Trophoblast cell (in vitro differentiated cells and primary cell): ENCODE measurements at regions not wholly inside any gene's neighbourhood (a gene's known extent, or its start where the extent isn't known, plus 50 kb on each side); places are given as distances from the start of the nearest gene placed in this dataset.

Experiments used
- DNase-seq, 2 donors: peaks; one replicate each; pipeline ENCODE4 v3.0.0-alpha.2; 2016
- H2AFZ ChIP-seq: 2 replicates; pipeline ENCODE4 v1.6.1; 2013; ENCODE audit warnings: low read length, moderate library complexity, mild to moderate bottlenecking; ENCODE audit not compliant: insufficient read depth, poor library complexity
- H2AK5ac ChIP-seq: 2 replicates; pipeline ENCODE4 v1.6.1; 2013; ENCODE audit warnings: mild to moderate bottlenecking, low read length
- H2BK120ac ChIP-seq: 2 replicates; pipeline ENCODE4 v1.6.1; 2013; ENCODE audit warnings: low read length, mild to moderate bottlenecking, moderate library complexity; ENCODE audit not compliant: insufficient read depth, poor library complexity
- H2BK12ac ChIP-seq: 2 replicates; pipeline ENCODE4 v1.6.1; 2013; ENCODE audit warnings: mild to moderate bottlenecking, low read length, moderate library complexity
- H2BK5ac ChIP-seq: 2 replicates; pipeline ENCODE4 v1.6.1; 2013; ENCODE audit warnings: low read length, low read depth, moderate library complexity, mild to moderate bottlenecking; ENCODE audit not compliant: poor library complexity
- H3K14ac ChIP-seq: 2 replicates; pipeline ENCODE4 v1.6.1; 2013; ENCODE audit warnings: mild to moderate bottlenecking, low read length
- H3K18ac ChIP-seq: 2 replicates; pipeline ENCODE4 v1.6.1; 2013; ENCODE audit warnings: mild to moderate bottlenecking, low read length
- H3K23ac ChIP-seq: 2 replicates; pipeline ENCODE4 v1.6.1; 2013; ENCODE audit warnings: low read length
- H3K27ac ChIP-seq: 2 replicates; pipeline ENCODE4 v1.5.1; 2013; ENCODE audit warnings: low read depth, mild to moderate bottlenecking, inconsistent platforms, low read length, moderate library complexity
- H3K27me3 ChIP-seq: 2 replicates; pipeline ENCODE4 v1.6.1; 2013; ENCODE audit warnings: inconsistent platforms, mild to moderate bottlenecking, low read length, moderate library complexity; ENCODE audit not compliant: insufficient read depth
- H3K36me3 ChIP-seq, 2 experiments: 1 replicate in 1 of 2; 2 replicates in 1 of 2; pipeline ENCODE4 v1.6.1; 2013; ENCODE audit warnings: low read length in 2 of 2, mild to moderate bottlenecking in 2 of 2, moderate library complexity in 1 of 2; ENCODE audit not compliant: insufficient read depth in 2 of 2, control insufficient read depth in 1 of 2
- H3K4ac ChIP-seq: 2 replicates; pipeline ENCODE4 v1.6.1; 2013; ENCODE audit warnings: low read depth, mild to moderate bottlenecking, low read length, moderate library complexity
- H3K4me1 ChIP-seq, 2 experiments: 1 replicate in 1 of 2; 2 replicates in 1 of 2; pipeline ENCODE4 v1.6.1; 2013; ENCODE audit warnings: low read length in 2 of 2, mild to moderate bottlenecking in 2 of 2, moderate library complexity in 1 of 2; ENCODE audit not compliant: insufficient read depth in 2 of 2, control insufficient read depth in 1 of 2
- H3K4me2 ChIP-seq: 2 replicates; pipeline ENCODE4 v1.6.1; 2013; ENCODE audit warnings: inconsistent platforms, mild to moderate bottlenecking, low read length, moderate library complexity
- H3K4me3 ChIP-seq: 2 replicates; pipeline ENCODE4 v1.5.1; 2013; ENCODE audit warnings: mild to moderate bottlenecking, low read depth, low read length, inconsistent platforms
- H3K79me1 ChIP-seq: one replicate; pipeline ENCODE4 v1.6.1; 2013; ENCODE audit warnings: low read length
- H3K79me2 ChIP-seq: 2 replicates; pipeline ENCODE4 v1.6.1; 2013; ENCODE audit warnings: low read length, mild to moderate bottlenecking; ENCODE audit not compliant: control insufficient read depth, insufficient read depth, poor library complexity
- H3K9ac ChIP-seq: 2 replicates; pipeline ENCODE4 v1.6.1; 2013; ENCODE audit warnings: mild to moderate bottlenecking, low read length
- H3K9me3 ChIP-seq: 2 replicates; pipeline ENCODE4 v1.6.1; 2013; ENCODE audit warnings: low read depth, mild to moderate bottlenecking, control low read depth, inconsistent platforms, low read length; ENCODE audit not compliant: insufficient read depth
- H4K12ac ChIP-seq: 2 replicates; pipeline ENCODE4 v1.6.1; 2013; ENCODE audit warnings: low read depth, mild to moderate bottlenecking, low read length, moderate library complexity
- H4K8ac ChIP-seq: 2 replicates; pipeline ENCODE4 v1.6.1; 2013; ENCODE audit warnings: low read depth, mild to moderate bottlenecking, low read length, moderate library complexity
- H4K91ac ChIP-seq: one replicate; pipeline ENCODE4 v1.6.1; 2013; ENCODE audit warnings: low read depth, mild to moderate bottlenecking, low read length, moderate library complexity
- WGBS: extraction: QIAGEN DNeasy Blood & Tissue Kit; methylation state at CpG from one replicate; pipeline ENCODE4 v1.1.7; 2013; ENCODE audit warnings: missing lambda C conversion rate; ENCODE audit not compliant: insufficient read length, insufficient coverage; ENCODE audit errors: extremely low coverage; 5-methylcytosine and 5-hydroxymethylcytosine counted together

DNA sequence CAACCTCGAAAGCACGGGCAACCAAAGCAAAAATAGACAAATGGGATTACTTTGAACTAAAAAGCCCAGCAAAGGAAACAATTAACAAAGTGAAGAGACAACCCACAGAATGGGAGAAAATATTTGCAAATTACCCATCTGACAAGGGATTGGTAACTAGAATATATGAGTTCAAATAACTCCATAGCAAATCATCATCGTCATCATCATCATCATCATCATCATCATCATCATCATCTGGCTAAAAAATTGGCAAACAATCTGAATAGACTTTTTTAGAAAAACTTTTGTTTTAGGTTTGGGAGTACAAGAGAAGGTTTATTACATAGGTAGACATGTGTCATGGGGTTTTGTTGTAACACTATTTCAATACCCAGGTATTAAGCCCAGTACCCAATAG is 1239.3 kb upstream of the FAM98A start:
- no peak overlapping the region for H3K18ac ChIP-seq
- no peak overlapping the region for H3K27ac ChIP-seq
- H3K14ac ChIP-seq, result no peak overlapping the region
- H2BK12ac ChIP-seq, result no peak overlapping the region
- H2BK5ac ChIP-seq, result no peak overlapping the region
- H3K9ac ChIP-seq, result no peak overlapping the region
- H2AK5ac ChIP-seq, result no peak overlapping the region
- no peaks in the 10 kb centered on the region for H3K4me1 ChIP-seq
- H3K9me3 ChIP-seq, result no peaks in the 10 kb centered on the region
- H4K8ac ChIP-seq, result no peak overlapping the region
- H3K23ac ChIP-seq, result no peak overlapping the region
- no peak overlapping the region for H3K4ac ChIP-seq
- H3K4me2 ChIP-seq, result no peak overlapping the region
- no peak overlapping the region for H4K91ac ChIP-seq
- WGBS, result no CpG with 5 or more reads among the region's 3 CpGs
- DNase-seq, result no peak
- no peak overlapping the region for H2BK120ac ChIP-seq
- H3K36me3 ChIP-seq, result no peaks in the 10 kb centered on the region
- H3K4me3 ChIP-seq, result no peak overlapping the region
- no peak overlapping the region for H4K12ac ChIP-seq
- no peak overlapping the region for H2AFZ ChIP-seq
- H3K79me1 ChIP-seq, result no peaks in the 10 kb centered on the region
- no peaks in the 10 kb centered on the region for H3K27me3 ChIP-seq
- H3K79me2 ChIP-seq, result no peaks in the 10 kb centered on the region

DNA sequence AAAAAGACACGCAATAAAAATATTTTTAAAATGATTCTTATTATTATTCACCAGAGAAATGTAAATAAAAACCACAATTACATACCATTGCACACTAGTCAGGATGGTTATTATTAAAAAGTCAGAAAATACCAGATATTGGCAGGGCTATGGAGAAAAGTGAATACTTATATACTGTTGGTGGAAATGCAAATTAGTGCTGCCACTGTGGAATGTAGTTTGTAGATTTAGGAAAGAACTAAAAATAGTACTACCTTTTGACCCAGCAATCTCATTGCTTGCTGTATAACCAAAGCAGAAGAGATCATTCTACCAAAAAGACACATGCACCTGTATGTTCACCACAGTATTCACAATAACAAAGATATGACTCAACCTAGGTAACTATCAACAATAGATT is 1237.3 kb upstream of the FAM98A start:
- H2AK5ac ChIP-seq, result no peak overlapping the region
- no peak overlapping the region for H2BK120ac ChIP-seq
- H3K36me3 ChIP-seq, result no peaks in the 10 kb centered on the region
- no peak overlapping the region for H3K18ac ChIP-seq
- H3K79me1 ChIP-seq, result no peaks in the 10 kb centered on the region
- no peak overlapping the region for H3K4me2 ChIP-seq
- H2BK5ac ChIP-seq, result no peak overlapping the region
- no peak overlapping the region for H4K12ac ChIP-seq
- no peaks in the 10 kb centered on the region for H3K4me1 ChIP-seq
- H2AFZ ChIP-seq, result no peak overlapping the region
- WGBS, result no CpG with 5 or more reads among the region's 1 CpG
- no peak overlapping the region for H3K23ac ChIP-seq
- H4K91ac ChIP-seq, result no peak overlapping the region
- no peak overlapping the region for H3K9ac ChIP-seq
- H3K79me2 ChIP-seq, result no peaks in the 10 kb centered on the region
- H3K27ac ChIP-seq, result no peak overlapping the region
- H3K4ac ChIP-seq, result no peak overlapping the region
- H2BK12ac ChIP-seq, result no peak overlapping the region
- H3K9me3 ChIP-seq, result no peaks in the 10 kb centered on the region
- no peaks in the 10 kb centered on the region for H3K27me3 ChIP-seq
- H4K8ac ChIP-seq, result no peak overlapping the region
- H3K4me3 ChIP-seq, result no peak overlapping the region
- no peak for DNase-seq
- H3K14ac ChIP-seq, result no peak overlapping the region

DNA sequence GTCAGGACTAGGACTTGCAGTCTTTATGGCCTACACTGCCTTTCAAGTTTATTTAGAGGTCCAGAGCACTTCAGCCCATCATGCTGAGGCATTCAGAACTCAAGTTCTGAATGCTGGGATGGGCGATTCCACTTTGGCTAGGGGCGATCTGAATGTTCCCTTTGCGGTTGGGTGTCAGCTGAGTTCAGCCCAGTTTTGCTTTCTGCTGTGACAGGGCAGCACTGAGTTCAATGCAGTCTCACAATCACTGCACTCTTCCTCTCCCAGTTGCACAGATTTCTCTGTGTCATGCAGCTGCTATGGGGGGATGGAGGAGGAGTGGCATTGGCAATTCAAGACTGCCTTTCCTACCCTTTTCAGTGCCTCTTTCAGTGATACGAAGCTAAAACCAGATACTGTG is 1232.0 kb upstream of the FAM98A start:
- Histone ChIP-seq H3K4me1 (no peaks in the 10 kb centered on the region), H3K27ac (no peak overlapping the region), H3K4me3 (no peak overlapping the region), H4K12ac (no peak overlapping the region), H3K27me3 (no peaks in the 10 kb centered on the region), H3K79me2 (no peaks in the 10 kb centered on the region), H4K91ac (no peak overlapping the region), H3K4ac (no peak overlapping the region), H2AFZ (no peak overlapping the region), H2BK120ac (no peak overlapping the region), H2AK5ac (no peak overlapping the region), H2BK12ac (no peak overlapping the region), H3K9ac (no peak overlapping the region), H3K4me2 (no peak overlapping the region), H3K36me3 (no peaks in the 10 kb centered on the region), H3K18ac (no peak overlapping the region), H4K8ac (no peak overlapping the region), H3K79me1 (no peaks in the 10 kb centered on the region), H3K23ac (no peak overlapping the region), H2BK5ac (no peak overlapping the region), H3K9me3 (no peaks in the 10 kb centered on the region), H3K14ac (no peak overlapping the region)
- DNase-seq, result no peak
- no CpG with 5 or more reads among the region's 4 CpGs for WGBS

DNA sequence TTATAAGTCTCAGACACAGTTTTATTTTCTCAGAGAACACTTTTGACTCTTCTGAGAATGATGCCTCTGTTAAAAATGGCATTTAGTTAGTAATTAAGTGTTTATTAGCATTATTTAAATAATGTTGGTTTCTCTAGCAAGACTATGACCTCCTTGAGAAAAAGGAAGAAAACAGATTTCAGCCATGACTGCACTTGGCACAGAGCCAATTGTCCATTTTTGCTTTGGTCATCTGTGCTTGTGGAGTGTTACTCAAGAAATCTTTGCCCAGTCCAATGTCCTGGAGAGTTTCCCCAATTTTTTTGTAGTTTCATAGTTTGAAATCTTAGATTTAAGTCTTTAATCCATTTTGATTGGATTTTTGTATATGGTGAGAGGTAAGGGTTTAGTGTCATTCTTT is 1229.4 kb upstream of the FAM98A start:
- H3K9me3 ChIP-seq, result no peaks in the 10 kb centered on the region
- no peak overlapping the region for H2AFZ ChIP-seq
- no peak overlapping the region for H4K91ac ChIP-seq
- H3K4me3 ChIP-seq, result no peak overlapping the region
- no peak overlapping the region for H2BK120ac ChIP-seq
- no peak for DNase-seq
- no peak overlapping the region for H3K23ac ChIP-seq
- H4K12ac ChIP-seq, result no peak overlapping the region
- H4K8ac ChIP-seq, result no peak overlapping the region
- no peaks in the 10 kb centered on the region for H3K79me1 ChIP-seq
- H3K36me3 ChIP-seq, result no peaks in the 10 kb centered on the region
- H2BK12ac ChIP-seq, result no peak overlapping the region
- H2BK5ac ChIP-seq, result no peak overlapping the region
- no peak overlapping the region for H3K9ac ChIP-seq
- H3K4me1 ChIP-seq, result no peaks in the 10 kb centered on the region
- no peaks in the 10 kb centered on the region for H3K27me3 ChIP-seq
- H2AK5ac ChIP-seq, result no peak overlapping the region
- H3K27ac ChIP-seq, result no peak overlapping the region
- H3K4me2 ChIP-seq, result no peak overlapping the region
- no peaks in the 10 kb centered on the region for H3K79me2 ChIP-seq
- no peak overlapping the region for H3K18ac ChIP-seq
- no peak overlapping the region for H3K14ac ChIP-seq
- H3K4ac ChIP-seq, result no peak overlapping the region

DNA sequence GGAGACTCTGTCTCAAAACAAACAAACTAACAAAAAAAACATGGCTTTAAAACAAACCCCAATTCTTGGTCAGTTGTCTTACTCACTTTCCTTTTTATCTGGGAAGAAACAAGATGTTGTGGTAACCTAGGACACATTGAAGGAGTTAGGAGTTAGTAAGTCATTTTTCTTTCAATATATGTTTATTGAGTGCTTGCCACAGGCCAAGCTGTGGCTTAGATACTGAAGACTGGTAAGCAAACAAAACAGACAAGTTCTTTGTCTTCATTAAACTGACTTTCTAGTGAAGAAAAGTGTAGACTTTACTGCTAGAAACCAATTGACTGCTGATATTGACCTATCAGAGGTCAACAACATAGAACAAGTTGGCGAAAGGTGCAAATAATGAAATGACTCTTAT is 1228.3 kb upstream of the FAM98A start:
- H3K27me3 ChIP-seq, result no peaks in the 10 kb centered on the region
- no peak overlapping the region for H2AFZ ChIP-seq
- no peak overlapping the region for H4K91ac ChIP-seq
- H4K12ac ChIP-seq, result no peak overlapping the region
- no peak overlapping the region for H2BK120ac ChIP-seq
- H3K14ac ChIP-seq, result no peak overlapping the region
- no peak overlapping the region for H3K4ac ChIP-seq
- no peak overlapping the region for H4K8ac ChIP-seq
- H3K9ac ChIP-seq, result no peak overlapping the region
- no CpG with 5 or more reads among the region's 1 CpG for WGBS
- no peak overlapping the region for H3K4me3 ChIP-seq
- DNase-seq, result no peak
- no peak overlapping the region for H2BK12ac ChIP-seq
- no peak overlapping the region for H3K18ac ChIP-seq
- no peak overlapping the region for H3K4me2 ChIP-seq
- no peaks in the 10 kb centered on the region for H3K36me3 ChIP-seq
- no peak overlapping the region for H3K27ac ChIP-seq
- H3K79me2 ChIP-seq, result no peaks in the 10 kb centered on the region
- no peaks in the 10 kb centered on the region for H3K4me1 ChIP-seq
- H2AK5ac ChIP-seq, result no peak overlapping the region
- no peaks in the 10 kb centered on the region for H3K79me1 ChIP-seq
- H3K9me3 ChIP-seq, result no peaks in the 10 kb centered on the region
- no peak overlapping the region for H2BK5ac ChIP-seq
- H3K23ac ChIP-seq, result no peak overlapping the region
